ENCODE measurements at regions not wholly inside any gene's neighbourhood (a gene's known extent, or its start where the extent isn't known, plus 50 kb on each side); places are given as distances from the start of the nearest gene placed in this dataset.

DNA sequence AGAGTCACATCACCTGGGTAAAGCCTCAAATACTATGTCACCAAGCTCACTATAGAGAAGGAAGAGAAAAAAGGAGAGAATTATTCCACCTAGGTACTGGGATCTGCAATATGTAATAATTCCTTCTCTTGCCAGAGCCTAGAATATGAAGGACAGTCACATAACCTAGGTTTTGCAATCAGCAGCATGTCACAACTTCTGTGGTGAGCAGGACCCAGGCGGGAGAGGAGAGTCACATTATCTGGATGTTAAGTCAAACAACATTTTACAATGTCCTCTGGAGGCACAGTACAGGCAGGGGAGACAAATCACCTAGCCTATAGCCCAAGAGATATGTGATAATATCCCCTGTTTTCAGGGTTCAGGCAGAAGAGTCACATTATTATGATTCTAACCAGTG is 951.2 kb upstream of the TSPY4 start:
- TF ChIP-seq, protein P1, sequence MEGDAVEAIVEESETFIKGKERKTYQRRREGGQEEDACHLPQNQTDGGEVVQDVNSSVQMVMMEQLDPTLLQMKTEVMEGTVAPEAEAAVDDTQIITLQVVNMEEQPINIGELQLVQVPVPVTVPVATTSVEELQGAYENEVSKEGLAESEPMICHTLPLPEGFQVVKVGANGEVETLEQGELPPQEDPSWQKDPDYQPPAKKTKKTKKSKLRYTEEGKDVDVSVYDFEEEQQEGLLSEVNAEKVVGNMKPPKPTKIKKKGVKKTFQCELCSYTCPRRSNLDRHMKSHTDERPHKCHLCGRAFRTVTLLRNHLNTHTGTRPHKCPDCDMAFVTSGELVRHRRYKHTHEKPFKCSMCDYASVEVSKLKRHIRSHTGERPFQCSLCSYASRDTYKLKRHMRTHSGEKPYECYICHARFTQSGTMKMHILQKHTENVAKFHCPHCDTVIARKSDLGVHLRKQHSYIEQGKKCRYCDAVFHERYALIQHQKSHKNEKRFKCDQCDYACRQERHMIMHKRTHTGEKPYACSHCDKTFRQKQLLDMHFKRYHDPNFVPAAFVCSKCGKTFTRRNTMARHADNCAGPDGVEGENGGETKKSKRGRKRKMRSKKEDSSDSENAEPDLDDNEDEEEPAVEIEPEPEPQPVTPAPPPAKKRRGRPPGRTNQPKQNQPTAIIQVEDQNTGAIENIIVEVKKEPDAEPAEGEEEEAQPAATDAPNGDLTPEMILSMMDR (IDR thresholded peaks at IDR 0.05 in 8 of 11, conservative IDR thresholded peaks at IDR 0.05 in 3 of 11), result no peak
- no peak for TF ChIP-seq POLR2AphosphoS5 (IDR thresholded peaks at IDR 0.05)

All from spleen (tissue), 7 donors.